Omental fat pad (tissue), 3 donors: ENCODE measurements at regions not wholly inside any gene's neighbourhood (a gene's known extent, or its start where the extent isn't known, plus 50 kb on each side); places are given as distances from the start of the nearest gene placed in this dataset.
A peak's percentile ranks its signal among the peaks of the same experiment; 100 is the strongest.
"Not testable (repeated sequence)": the region's sequence is repeated elsewhere in the genome, so short reads cannot be mapped to it uniquely, and the experiment has no call there.

Experiments used
- ATAC-seq: fragments of 150-250 bp; one replicate; pipeline ENCODE4 v1.9.1; 2016; ENCODE audit warnings: mild to moderate bottlenecking, moderate library complexity; ENCODE audit not compliant: low FRiP score
- DNase-seq: peaks from one replicate; pipeline ENCODE4 v3.0.0-alpha.2; 2019; ENCODE audit warnings: low spot score
- CTCF ChIP-seq, 3 donors: fragments of 450-650 bp; IDR thresholded peaks; one replicate each; pipeline ENCODE4 v1.5.1; 2016 to 2017; ENCODE audit warnings: antibody characterized with exemption in 3 of 3, mild to moderate bottlenecking in 3 of 3, moderate library complexity in 2 of 3

GRCh38 chr16:79839466-79840341 lies 239.2 kb upstream of the MAF start:
- peak; percentile 40 for ATAC-seq
- TF ChIP-seq CTCF (IDR thresholded peaks at IDR 0.05) = no peak
- DNase-seq = no peak

- DNase-seq (no peak), ATAC-seq (no peak)
- no peak for TF ChIP-seq CTCF (IDR thresholded peaks at IDR 0.05)
These were observed 238.1 kb upstream of the MAF start for GRCh38 chr16:79838496-79839259.

- no peak for TF ChIP-seq CTCF (IDR thresholded peaks at IDR 0.05)
- no peak for DNase-seq
- no peak for ATAC-seq
These were observed 235.6 kb upstream of the MAF start for GRCh38 chr16:79836144-79836543.

- ATAC-seq (no peak), DNase-seq (no peak)
- TF ChIP-seq CTCF (IDR thresholded peaks at IDR 0.05) = no peak
These were observed 234.7 kb upstream of the MAF start for GRCh38 chr16:79835194-79835593.

DNA sequence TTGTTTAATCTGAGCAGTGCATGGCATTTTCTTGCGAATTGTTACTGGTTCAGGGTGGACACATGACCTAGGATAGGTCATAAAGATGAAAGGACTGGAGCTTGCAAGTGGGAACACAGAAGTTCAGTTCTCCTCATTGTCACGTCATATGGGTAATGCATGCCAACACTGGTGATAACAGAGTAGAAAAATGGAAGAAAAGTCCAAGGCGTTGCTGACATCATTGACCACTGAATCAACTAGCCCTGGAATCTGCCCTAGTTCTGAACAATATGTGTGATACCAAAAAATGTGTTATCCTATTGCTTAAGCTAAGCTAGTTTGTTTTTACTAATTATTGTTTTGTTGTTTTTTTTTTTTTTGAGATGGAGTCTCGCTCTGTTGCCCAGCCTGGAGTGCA lies 234.2 kb upstream of the MAF start:
- TF ChIP-seq CTCF (IDR thresholded peaks at IDR 0.05) = no peak
- DNase-seq = no peak
- ATAC-seq = no peak

DNA sequence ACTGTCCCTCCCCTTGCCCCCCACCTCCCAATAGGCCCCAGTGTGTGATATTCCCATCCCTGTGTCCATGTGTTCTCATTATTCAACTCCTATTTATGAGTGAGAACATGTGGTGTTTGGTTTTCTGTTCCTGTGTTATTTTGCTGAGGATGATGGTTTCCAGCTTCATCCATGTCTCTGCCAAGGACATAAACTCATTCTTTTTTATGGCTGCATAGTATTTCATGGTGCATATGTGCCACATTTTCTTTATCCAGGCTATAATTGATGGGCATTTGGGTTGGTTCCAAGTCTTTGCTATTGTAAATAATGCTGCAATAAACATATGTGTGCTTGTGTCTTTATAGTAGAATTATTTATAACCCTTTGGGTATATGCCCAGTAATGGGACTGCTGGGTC lies 233.5 kb upstream of the MAF start:
- not testable (repeated sequence) for ATAC-seq, DNase-seq

DNA sequence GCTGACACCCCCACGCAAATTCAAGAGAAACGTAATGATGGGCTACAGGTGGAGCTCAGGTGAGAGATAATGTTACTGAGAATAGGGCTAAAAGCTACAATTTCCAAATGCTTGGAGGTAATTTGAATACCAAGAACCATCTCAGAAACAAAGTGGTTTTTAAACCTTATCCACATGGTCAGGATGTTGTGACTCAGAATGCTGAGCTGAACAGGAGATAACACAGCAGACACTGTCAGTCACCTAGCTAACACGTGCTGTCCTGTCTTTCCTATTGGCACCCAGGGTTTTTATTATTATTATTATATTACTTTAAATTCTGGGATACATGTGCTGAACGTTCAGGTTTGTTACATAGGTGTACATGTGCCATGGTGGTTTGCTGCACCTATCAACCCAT lies 233.0 kb upstream of the MAF start:
- no peak for TF ChIP-seq CTCF (IDR thresholded peaks at IDR 0.05)
- DNase-seq = no peak
- ATAC-seq = no peak
